Right lobe of liver (tissue), 6 donors: ENCODE measurements at regions not wholly inside any gene's neighbourhood (a gene's known extent, or its start where the extent isn't known, plus 50 kb on each side); places are given as distances from the start of the nearest gene placed in this dataset.

Source experiments
- ATAC-seq, 4 donors: fragments of 200-7000 bp; cut with Tn5 transposase; one replicate each; pipeline ENCODE4 v1.9.1; 2020; ENCODE audit warnings: mild to moderate bottlenecking in 4 of 4, moderate library complexity in 4 of 4
- DNase-seq, 3 donors: peaks; one replicate each; pipeline ENCODE4 v3.0.0-alpha.2; 2020
- H3K27ac ChIP-seq, 3 donors: fragments of 200-600 bp; one replicate each; pipeline ENCODE4 v1.8.0; 2022
- H3K27me3 ChIP-seq, 2 donors: fragments of 200-600 bp; one replicate each; pipeline ENCODE4 v1.8.0; 2022
- H3K36me3 ChIP-seq, 4 donors: fragments of 200-600 bp; sonication (generic) in 1 of 4; one replicate each; pipeline versions ENCODE4 v1.5.1 to v1.8.0; 2017 to 2022; ENCODE audit warnings: control low read depth in 1 of 4
- H3K4me1 ChIP-seq, 4 donors: fragments of 200-600 bp; sonication (generic) in 1 of 4; one replicate each; pipeline versions ENCODE4 v1.5.1 to v1.8.0; 2017 to 2022; ENCODE audit warnings: control low read depth in 1 of 4
- H3K4me3 ChIP-seq, 3 donors: fragments of 200-600 bp; one replicate each; pipeline ENCODE4 v1.8.0; 2022
- H3K9me3 ChIP-seq, 4 donors: fragments of 200-600 bp; sonication (generic) in 1 of 4; one replicate each; pipeline versions ENCODE4 v1.5.1 to v1.8.0; 2017 to 2022; ENCODE audit warnings: control low read depth in 1 of 4
- POLR2A ChIP-seq: fragments of 450-650 bp; IDR thresholded peaks from one replicate; pipeline ENCODE4 v1.6.1; 2017; ENCODE audit warnings: antibody characterized with exemption, mild to moderate bottlenecking
- WGBS: methylation state at CpG from one replicate; pipeline ENCODE4 v1.1.6; 2018; ENCODE audit warnings: low coverage, low lambda C conversion rate; ENCODE audit not compliant: insufficient coverage; ENCODE audit errors: missing lambda C conversion rate; 5-methylcytosine and 5-hydroxymethylcytosine counted together
- intact Hi-C, 2 donors: fragments of 100-400 bp; cut with DNase I; formaldehyde crosslinking; loops; one replicate each; pipeline versions ENCODE4 v1.11.2 to v1.14.1; 2022
- TF ChIP-seq, protein P1 (sequence below), 4 donors: fragments of 200-600 bp in 3 of 4; fragments of 450-650 bp in 1 of 4; IDR thresholded peaks; one replicate each; pipeline versions ENCODE4 v1.5.1 to v1.8.0; 2016 to 2022; ENCODE audit warnings: antibody characterized with exemption in 4 of 4, mild to moderate bottlenecking in 2 of 4
- donor health status: DM: no; HTN: yes; CAD: no.
- donor health status: DM: no; HTN: no; CAD: no.
- donor health status: DM: no; HTN: no; CAD: no.
- donor health status: DM: no; HTN: yes; CAD: no.
- donor health status: DM: no; HTN: yes; CAD: no.

DNA sequence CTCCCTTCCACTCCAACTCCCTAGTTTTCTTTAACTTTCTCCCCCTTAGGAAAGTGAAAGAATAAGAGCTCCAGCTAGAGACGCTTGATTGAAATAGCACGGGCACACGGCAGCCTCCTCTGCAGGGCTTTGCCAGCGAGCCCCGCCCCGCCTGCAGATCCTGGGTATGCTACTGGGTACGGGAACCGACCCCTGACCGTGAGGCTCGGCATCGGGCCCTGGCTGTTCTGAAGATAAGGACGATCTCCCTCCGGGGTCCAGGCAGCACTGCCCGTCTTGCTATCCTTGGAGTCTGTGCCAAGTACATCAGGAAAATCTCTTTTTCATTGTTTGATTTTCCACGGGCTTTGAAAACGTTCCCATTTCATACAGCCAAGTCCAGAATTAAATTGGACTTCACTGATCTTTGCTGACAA lies 284.5 kb downstream of the MTX2 start:
- intact Hi-C loops, result loop anchor here (5.0 to 10.0 kb wide), 2 partner anchors 409 to 411 kb away; no protein-coding TSS in a partner anchor
- TF ChIP-seq POLR2A, result no peak
- TF ChIP-seq, protein P1, sequence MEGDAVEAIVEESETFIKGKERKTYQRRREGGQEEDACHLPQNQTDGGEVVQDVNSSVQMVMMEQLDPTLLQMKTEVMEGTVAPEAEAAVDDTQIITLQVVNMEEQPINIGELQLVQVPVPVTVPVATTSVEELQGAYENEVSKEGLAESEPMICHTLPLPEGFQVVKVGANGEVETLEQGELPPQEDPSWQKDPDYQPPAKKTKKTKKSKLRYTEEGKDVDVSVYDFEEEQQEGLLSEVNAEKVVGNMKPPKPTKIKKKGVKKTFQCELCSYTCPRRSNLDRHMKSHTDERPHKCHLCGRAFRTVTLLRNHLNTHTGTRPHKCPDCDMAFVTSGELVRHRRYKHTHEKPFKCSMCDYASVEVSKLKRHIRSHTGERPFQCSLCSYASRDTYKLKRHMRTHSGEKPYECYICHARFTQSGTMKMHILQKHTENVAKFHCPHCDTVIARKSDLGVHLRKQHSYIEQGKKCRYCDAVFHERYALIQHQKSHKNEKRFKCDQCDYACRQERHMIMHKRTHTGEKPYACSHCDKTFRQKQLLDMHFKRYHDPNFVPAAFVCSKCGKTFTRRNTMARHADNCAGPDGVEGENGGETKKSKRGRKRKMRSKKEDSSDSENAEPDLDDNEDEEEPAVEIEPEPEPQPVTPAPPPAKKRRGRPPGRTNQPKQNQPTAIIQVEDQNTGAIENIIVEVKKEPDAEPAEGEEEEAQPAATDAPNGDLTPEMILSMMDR (IDR thresholded peaks at IDR 0.05), result peak in 3 of 4 donors; percentile 4 to 36 (median 19)
- peak; percentile 77 to 88 (median 85) for DNase-seq
- Histone ChIP-seq H3K27me3 (no peaks in the 10 kb centered on the region), H3K4me1 (peaks cover 0 to 10% (median 0%) of the 10 kb centered on the region in 4 donors), H3K9me3 (no peaks in the 10 kb centered on the region), H3K36me3 (no peaks in the 10 kb centered on the region), H3K4me3 (peak overlapping the region; percentile 31 to 48 (median 48)), H3K27ac (peak overlapping the region in 1 of 3 donors; percentile 50)
- ATAC-seq, result peak; percentile 94 to 97 (median 95)
- 0% methylated on average over 16 of the region's 16 CpGs for WGBS

DNA sequence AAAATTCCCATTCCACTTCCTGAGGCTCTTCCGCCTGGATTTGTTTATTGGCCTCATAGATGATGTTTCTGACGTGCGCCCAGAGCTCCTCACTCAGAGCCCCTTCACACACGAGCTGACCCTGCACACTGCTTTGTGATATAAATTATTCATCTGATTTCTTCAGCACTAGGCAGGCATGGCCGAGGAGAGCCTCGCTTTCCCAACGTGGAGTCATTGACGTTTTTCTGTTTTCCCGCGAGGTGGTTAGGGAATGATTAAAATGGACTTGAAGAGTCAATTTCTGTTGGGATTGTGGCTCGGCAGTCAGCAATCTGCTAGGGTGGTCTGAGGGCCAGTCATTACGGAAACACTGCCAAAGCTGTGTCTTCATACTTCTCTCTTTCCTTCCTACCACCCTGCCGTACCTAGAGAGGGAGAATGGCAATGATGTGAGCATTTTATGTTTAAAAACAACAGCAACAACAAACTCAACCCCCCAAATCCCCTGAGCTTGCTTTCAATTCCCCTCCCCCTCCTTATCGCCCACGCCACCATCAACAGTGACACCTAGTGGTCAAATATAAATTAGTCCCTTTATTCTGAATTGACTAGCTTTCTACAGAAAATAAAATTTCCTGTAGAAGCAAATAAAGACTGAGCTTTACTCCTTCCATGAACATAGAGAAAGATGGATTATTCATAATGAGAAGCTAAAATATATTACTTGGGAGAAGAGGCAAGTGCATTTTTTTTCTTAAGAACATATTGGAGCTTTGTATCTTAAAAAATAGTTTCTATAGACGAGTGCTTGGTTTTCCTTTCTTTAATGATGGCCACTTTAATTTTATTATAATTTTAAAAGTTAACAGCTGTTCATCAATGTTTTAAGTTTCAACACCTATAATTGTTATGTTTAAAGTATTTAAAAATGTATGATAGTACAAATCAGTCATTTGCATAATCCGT lies 285.1 kb downstream of the MTX2 start:
- intact Hi-C loops, result loop anchor here (5.0 to 10.0 kb wide), 2 partner anchors 410 to 412 kb away; no protein-coding TSS in a partner anchor
- Histone ChIP-seq H3K27ac (peak overlapping the region in 1 of 3 donors; percentile 50), H3K36me3 (no peaks in the 10 kb centered on the region), H3K4me3 (peak overlapping the region; percentile 31 to 48 (median 48)), H3K4me1 (peaks cover 0 to 10% (median 0%) of the 10 kb centered on the region in 4 donors), H3K27me3 (no peaks in the 10 kb centered on the region), H3K9me3 (no peaks in the 10 kb centered on the region)
- ATAC-seq (peak; percentile 77 to 87 (median 80)), DNase-seq (no peak)
- WGBS, result 8% methylated on average over 17 of the region's 17 CpGs
- TF ChIP-seq, protein P1 (IDR thresholded peaks at IDR 0.05), result peak; percentile 66 to 84 (median 73)
- TF ChIP-seq POLR2A, result no peak

- Histone ChIP-seq H3K9me3 (no peaks in the 10 kb centered on the region), H3K4me1 (peaks cover 0 to 10% (median 0%) of the 10 kb centered on the region in 4 donors), H3K27ac (no peak overlapping the region), H3K27me3 (no peaks in the 10 kb centered on the region), H3K4me3 (no peak overlapping the region), H3K36me3 (no peaks in the 10 kb centered on the region)
- ATAC-seq (no peak), DNase-seq (no peak)
- intact Hi-C loops, result loop anchor here in 1 of 2 donors (10.0 kb wide), 1 partner anchor 410 kb away; no protein-coding TSS in a partner anchor
- 39% methylated on average over 5 of the region's 5 CpGs for WGBS
- TF ChIP-seq, protein P1 (IDR thresholded peaks at IDR 0.05), result no peak
- no peak for TF ChIP-seq POLR2A
Measured at GRCh38 chr2:176555112-176555511, 285.9 kb downstream of the MTX2 start.

GRCh38 chr2:176555781-176556180 lies 286.5 kb downstream of the MTX2 start:
- no peak overlapping the region for H3K4me3 ChIP-seq
- WGBS, result no CpG with 5 or more reads among the region's 13 CpGs
- no peaks in the 10 kb centered on the region for H3K36me3 ChIP-seq
- peaks cover 0 to 10% (median 0%) of the 10 kb centered on the region in 4 donors for H3K4me1 ChIP-seq
- ATAC-seq (no peak), DNase-seq (no peak)
- no peaks in the 10 kb centered on the region for H3K27me3 ChIP-seq
- intact Hi-C loops, result loop anchor here in 1 of 2 donors (10.0 kb wide), 1 partner anchor 411 kb away; no protein-coding TSS in a partner anchor
- no peak overlapping the region for H3K27ac ChIP-seq
- TF ChIP-seq, protein P1 (IDR thresholded peaks at IDR 0.05), result no peak
- TF ChIP-seq POLR2A, result no peak
- no peaks in the 10 kb centered on the region for H3K9me3 ChIP-seq
